Stimulated activated CD8-positive, alpha-beta memory T cell treated with anti-CD3 and anti-CD28 coated beads, Interleukin-15, amount 100 ng/mL, for 24 hours (primary cell): ENCODE measurements at regions not wholly inside any gene's neighbourhood (a gene's known extent, or its start where the extent isn't known, plus 50 kb on each side); places are given as distances from the start of the nearest gene placed in this dataset.

Source experiments
- DNase-seq: peaks from one replicate; pipeline ENCODE4 v3.0.0-alpha.2; 2020; ENCODE audit warnings: low read depth

DNA sequence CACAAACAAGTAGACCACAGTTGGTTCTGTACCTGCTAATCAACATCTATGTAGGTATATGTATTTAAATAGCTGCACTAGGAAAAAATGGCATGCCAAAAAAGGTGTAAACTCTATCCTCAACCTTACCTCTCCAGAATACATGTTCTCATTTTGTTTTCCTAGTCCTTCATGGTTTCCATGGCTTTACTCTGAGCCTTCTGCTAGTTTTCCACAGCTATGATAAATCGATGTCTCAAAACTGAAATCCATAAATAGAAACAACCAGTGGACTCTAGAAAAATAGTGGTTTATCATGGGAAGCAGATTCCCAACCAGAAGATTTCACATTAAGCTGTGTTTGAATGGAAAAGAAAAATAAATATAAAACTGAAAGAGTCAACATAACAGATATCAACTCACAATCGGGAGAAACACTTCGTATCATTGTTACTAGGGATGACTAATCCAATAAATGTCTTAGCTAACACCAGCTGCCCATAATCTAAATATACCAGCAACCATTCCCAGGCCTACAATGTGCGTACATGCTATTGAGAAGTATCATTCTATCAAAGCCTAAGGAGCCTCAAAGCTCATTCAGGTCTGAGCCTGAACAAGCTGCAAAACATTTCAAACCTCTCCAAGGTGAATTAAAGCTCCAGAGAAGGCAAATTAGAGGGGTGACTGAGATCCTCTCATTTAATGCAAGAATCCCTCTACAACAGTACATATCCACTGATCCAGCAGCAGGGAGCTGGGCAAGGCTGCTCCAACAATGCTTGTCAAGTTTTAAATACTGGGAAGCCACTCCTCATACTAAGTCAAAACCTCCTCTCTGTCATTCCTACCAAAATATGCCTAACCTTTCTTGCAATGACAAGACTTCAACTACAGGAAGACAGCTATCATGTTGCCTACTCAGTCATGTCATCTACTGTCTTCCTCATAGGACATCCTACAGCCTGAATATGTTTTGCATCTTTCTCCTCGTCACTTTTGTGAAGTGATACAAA is 90.2 kb downstream of the KCTD12 start:
- no peak for DNase-seq

GRCh38 chr13:76792731-76793347 is 93.4 kb downstream of the KCTD12 start:
- DNase-seq: no peak

DNA sequence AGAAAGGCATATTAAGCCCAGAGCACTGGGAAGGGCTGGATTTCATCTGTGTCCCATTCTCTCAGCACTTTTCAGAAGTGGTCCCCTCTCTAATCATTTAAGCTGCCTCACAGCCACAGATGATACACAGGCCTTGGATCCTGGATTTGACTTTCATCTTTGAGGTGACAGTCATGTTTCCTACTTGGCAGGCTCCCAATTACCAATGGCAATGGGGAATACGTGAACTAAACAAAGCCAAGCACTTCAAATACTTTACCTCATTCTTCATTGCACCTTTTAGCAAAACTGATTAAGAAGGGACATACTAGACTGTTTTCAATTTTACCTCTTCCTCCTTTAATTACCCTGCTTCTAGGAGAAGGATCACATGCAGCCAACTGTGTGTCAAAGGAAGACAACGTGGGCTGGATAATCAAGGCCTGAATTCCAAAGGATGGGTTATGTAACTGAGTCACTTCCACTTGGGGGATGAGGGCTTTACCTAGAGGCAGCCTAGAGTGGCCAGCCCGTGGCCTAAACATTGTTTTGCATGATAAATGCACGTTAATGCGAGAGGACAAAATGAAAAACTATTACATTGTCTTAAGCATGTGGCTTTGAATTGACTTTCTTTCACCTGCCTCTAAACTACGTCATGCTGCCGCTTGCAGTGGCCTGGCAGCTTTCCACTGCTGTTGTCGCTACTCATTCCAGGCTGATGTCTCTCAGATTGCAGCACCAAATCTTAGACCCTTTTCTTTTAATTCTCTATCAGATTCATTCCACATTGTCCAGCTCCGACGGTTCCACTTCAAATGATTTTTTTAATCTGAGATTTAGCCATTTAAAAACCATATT is 95.0 kb downstream of the KCTD12 start:
- DNase-seq: no peak

- no peak for DNase-seq
Measured at GRCh38 chr13:76790526-76790925, 95.7 kb downstream of the KCTD12 start.

DNA sequence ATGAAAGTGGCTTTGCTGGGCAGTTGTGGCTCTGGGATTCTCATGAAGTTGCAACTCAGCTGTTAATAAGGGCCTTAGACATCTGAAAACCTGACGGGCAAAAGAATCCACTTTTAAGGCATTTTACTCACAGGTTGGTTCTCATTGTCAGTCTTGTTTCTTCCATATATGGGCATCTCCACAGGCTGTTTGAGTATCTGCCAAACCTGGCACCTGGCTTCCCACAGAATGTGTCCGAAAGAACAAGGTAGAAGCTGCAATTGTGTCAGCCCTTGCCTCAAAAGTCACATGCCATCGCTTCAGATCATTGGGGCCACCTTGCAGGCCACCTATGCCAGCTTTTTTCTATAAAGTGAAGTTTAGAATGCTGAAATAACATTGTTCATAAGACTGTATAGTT is 102.4 kb downstream of the KCTD12 start:
- DNase-seq: no peak

DNA sequence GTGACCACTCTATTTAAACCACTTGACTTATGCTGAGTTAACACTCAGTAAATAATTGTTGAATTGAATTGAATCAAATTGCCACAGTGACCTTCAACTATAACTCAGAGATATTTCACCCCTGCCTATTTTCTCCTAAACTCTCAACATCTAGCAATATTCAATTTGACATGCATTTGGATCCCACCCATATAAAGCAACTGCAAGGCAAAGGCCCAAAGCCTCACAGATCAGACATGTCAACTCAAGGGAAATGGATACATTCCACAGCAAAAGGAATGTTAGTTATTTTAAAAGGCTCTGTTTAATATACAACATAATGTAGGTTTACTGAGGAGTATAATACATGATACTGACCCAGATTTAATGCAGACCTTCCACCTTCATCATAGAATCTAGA is 107.4 kb downstream of the KCTD12 start:
- no peak for DNase-seq

DNA sequence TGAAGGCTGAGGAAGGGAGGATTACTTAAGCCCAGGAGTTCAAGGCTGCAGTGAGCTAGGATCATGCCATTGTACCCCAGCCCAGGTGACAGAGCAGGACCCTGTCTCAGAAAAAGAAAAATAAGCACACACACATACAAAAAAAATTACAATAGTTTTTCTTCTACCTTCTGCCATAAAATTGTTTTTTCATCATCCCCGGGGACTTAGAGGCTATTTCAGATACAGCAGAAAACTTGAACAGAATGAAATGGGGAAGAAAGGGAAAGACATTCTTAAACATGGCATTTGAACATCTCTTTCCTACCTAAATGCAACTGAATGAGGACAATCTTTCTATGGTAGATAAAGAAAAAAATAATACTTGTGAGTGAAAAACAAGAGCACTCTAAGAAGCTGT is 109.1 kb downstream of the KCTD12 start:
- DNase-seq: no peak

DNA sequence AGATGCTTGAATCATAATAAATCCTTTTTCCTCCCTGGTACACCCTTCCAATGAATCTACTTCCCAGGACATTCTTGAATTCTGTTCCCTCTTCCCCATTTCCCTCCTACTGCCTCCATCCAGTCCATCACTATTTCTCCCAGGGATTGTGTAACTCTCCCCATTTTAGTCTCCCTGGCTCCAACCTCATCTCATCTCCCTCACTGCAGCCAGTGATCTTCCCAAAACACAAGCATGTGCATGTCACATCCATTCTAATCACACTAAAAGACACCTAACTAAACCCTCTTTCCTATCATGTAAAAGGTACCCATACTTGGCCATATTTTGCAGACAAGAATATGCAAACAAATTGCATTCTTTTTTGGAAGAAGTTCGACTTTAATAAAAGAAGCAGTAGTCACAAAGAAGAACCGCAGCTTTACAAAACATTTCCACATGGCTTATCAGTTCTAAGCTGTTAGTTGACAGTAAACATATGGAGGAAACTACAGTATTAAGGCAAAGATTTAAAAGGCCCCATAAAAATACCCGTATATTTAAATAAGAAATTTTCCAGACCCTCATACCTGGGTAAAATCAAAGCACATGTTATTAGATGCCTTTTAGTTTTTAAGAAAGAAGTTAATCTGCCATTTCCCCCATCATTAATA is 111.0 kb downstream of the KCTD12 start:
- DNase-seq: no peak

- DNase-seq: no peak
Measured at GRCh38 chr13:76773448-76774094, 112.6 kb downstream of the KCTD12 start.

DNA sequence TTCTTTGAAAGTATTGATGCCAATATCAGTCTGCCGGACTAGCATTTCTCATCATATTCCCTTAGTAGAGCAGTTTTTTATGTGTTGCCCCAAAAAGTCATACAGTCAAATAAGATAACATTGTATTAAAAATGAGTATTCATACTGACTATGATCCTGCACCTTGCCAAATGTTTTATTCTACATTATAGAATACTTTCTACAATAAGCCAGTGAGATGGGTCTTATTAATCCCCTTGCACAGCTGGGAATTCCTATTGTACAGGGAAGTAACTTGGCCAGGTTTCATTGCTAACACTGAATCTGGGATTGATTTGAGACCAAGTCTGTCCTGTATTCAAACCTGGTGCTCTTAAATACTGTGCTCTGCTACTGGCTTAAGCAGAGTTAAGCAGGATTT is 114.0 kb downstream of the KCTD12 start:
- DNase-seq: no peak

DNA sequence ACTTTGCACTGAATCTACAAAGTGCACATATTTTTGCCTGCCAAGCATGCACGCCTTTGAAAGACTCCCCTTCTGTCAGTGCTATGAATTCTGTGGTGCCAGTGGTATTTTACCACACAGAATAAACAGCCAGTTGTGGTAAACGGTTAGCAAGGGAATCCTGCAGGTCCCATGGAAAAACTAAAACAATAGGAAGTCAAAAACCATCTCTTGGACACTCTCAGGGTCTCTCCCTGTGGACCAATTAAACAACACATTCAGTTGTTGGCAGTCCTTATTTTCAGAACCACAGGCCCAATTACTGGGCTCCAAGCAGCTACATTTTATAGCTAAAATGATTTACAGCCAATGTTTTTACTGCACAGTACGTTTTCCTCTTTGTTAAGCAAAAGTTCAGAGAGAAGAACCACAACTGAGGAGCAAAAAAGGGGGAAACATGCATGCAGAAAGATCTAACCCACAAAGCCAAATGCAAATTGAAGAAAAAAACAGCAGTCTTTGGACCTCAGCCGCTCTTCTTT is 116.9 kb downstream of the KCTD12 start:
- no peak for DNase-seq

GRCh38 chr13:76768384-76768783 is 117.8 kb downstream of the KCTD12 start:
- no peak for DNase-seq

- DNase-seq: no peak
Measured at GRCh38 chr13:76764916-76765315, 121.3 kb downstream of the KCTD12 start.

DNA sequence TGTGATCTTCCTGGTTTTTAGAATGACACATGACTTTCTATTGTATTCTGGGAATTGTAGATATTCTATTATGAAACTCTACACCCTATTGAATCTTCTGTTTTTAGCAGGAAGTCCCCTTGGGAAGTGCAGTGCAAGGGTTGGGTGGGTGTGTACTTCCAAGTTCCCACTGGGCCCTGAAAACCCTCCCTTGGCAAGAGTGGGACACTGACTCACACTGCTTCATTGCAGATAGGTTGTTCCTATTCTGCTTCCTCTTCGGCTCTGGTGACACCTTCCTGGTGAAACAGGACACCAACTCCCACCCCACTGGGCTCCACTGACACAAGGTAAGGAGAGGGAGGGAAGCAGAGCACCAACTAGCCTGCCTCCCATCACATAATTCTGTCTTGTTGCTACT is 121.8 kb downstream of the KCTD12 start:
- DNase-seq: no peak

- DNase-seq: no peak
Measured at GRCh38 chr13:76762721-76763120, 123.5 kb downstream of the KCTD12 start.

DNA sequence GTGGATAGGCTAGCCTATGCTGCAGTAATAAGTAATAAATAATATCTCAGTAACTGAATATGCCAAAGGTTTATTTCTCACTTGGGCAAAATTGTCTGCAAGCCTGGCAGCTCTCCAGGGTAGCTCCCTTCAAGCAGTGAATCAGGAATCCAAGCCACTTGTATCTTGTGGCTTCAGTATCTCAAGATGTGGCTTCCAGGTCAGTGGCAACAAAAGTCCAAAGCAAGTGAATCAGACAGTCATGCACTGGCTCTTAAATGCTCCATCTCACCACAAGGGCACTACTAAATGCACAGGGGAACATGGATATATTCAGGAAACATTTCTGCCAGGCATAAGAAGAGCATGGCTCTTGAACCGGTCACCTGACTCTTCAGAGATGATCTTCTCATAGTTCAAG is 126.3 kb downstream of the KCTD12 start:
- DNase-seq: no peak

DNA sequence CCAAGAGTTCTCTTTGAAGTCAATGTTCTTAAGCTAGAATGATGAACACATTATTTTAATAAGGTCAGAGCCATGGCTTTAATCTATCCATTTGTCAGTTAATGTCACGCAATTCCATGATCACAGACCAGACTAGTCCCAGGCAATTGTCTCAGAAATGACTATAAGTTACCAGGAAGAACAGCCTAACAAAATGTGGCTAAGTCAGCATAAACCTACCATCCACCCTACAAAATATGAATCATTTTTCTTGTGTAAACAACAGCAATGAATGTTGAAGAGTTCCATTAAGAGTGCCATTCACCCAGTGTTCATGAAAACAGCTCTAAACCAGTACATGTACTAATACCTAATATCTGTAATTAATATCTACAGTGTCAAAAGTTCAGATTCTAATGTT is 127.5 kb downstream of the KCTD12 start:
- DNase-seq: no peak

- no peak for DNase-seq
Measured at GRCh38 chr13:76758257-76758656, 127.9 kb downstream of the KCTD12 start.

- DNase-seq: no peak
Measured at GRCh38 chr13:76756451-76756850, 129.8 kb downstream of the KCTD12 start.

- DNase-seq: no peak
Measured at GRCh38 chr13:76754414-76754813, 131.8 kb downstream of the KCTD12 start.

DNA sequence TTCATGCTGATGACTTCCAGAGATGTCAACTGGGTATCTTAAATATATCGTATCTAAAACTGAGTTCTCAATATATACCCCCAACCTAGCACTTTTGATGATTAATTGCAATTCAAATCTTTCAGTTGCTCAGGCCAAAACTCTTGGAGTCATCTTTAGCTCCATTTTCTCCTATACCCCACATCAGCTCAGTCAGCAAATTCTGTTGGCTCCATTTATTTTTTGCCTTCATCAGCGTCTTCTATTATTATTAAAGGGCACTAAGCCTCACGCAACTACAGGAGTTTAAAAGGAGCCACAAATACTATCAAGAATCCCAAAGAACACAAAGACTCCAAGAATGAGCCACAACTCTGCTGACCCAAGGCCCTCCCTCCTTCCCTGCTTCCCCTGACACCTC is 134.9 kb downstream of the KCTD12 start:
- no peak for DNase-seq
